Stimulated activated CD4-positive, alpha-beta T cell treated with anti-CD3 and anti-CD28 coated beads, Interleukin-1b, Interleukin-23, amount 100 ng/mL, for 48 hours (primary cell): ENCODE measurements at regions not wholly inside any gene's neighbourhood (a gene's known extent, or its start where the extent isn't known, plus 50 kb on each side); places are given as distances from the start of the nearest gene placed in this dataset.

Source experiments
- DNase-seq: peaks from one replicate; pipeline ENCODE4 v3.0.0-alpha.2; 2020

DNA sequence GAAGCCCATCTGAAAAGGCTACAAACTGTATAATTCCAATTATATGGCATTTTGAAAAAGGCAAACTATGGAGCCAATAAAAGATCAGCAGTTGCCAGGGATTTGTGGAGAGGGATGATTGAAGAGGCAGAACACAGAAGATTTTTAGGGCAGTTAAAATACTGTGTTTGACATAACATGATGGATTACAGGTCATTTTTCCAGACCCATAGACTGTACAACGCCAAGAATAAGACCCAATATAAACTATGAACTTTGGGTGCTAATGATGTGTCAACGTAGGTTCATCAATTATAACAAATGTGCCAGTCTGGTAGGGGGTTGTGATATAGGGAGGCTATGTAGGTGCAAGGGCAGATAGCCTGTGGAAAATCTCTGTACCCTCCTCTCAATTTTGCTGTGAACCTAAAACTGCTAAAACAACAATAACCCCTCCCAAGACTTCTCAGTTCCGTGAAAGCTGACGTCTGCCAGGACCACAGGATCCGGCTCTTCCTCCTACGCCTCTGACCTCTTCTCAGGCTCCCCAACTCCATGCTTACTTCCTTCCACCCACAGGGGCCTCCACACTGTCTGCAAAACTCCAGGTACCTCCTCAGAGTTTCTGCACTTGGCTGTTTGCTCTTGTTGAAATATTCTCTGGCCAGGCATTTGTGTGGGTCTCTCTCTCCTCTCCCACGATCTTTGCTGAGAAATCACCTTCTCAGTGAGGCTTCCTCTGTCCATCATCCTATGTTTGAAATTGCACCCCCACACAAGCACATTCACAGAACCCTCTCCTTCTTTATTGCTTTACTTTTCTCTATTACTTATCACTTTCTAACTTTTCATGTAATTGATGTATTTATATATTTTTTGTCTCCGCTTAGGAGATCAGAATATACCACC, 131.4 kb downstream of the BBS10 start:
- no peak for DNase-seq

DNA sequence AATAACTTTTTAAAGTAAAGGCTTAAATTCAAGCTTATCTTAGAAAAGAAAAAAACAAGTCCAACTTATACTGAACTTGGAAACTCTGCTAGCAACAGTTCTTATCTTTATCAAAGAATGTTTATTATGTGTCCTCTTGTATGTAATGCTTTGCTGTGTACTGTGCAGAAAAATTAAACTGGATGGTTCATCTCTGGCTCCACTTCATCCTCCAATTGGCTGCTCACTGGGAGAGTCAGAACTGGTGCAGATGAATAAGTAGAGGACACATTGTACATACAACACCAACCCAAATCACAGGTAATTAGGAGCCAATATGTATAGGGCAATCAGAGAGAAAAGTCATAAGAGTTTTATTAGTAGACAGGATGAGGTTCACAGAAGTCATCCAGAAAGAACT, 123.6 kb upstream of the NAP1L1 start:
- no peak for DNase-seq

GRCh38 chr12:76206677-76207072, 122.2 kb upstream of the NAP1L1 start:
- DNase-seq = no peak

GRCh38 chr12:76206039-76206676, 121.7 kb upstream of the NAP1L1 start:
- no peak for DNase-seq

GRCh38 chr12:76202621-76203020, 118.1 kb upstream of the NAP1L1 start:
- no peak for DNase-seq

- DNase-seq = no peak
These were observed 117.3 kb upstream of the NAP1L1 start for GRCh38 chr12:76201758-76202157.

DNA sequence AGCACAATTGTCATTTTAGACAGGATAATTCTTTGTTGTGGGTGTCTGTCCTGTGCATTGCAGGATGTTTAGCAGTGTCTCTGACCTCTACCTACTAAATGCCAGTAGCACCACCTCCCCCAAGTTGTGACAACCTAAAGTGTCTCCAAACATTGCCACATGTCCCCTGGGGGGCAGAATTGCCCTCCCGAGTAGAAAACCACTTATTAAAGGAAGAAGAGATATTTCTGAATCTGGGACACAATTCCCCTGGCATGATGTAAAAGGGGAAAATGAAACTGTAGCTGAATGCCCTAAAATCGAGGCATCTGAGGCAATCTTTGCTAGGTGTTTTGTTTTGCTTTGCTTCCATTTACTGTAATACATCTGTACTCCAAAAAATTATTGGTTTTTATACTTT, 116.8 kb upstream of the NAP1L1 start:
- no peak for DNase-seq

GRCh38 chr12:76199808-76200207, 115.3 kb upstream of the NAP1L1 start:
- DNase-seq = no peak

GRCh38 chr12:76198839-76199238, 114.4 kb upstream of the NAP1L1 start:
- no peak for DNase-seq

- DNase-seq = no peak
These were observed 112.8 kb upstream of the NAP1L1 start for GRCh38 chr12:76197283-76197682.

DNA sequence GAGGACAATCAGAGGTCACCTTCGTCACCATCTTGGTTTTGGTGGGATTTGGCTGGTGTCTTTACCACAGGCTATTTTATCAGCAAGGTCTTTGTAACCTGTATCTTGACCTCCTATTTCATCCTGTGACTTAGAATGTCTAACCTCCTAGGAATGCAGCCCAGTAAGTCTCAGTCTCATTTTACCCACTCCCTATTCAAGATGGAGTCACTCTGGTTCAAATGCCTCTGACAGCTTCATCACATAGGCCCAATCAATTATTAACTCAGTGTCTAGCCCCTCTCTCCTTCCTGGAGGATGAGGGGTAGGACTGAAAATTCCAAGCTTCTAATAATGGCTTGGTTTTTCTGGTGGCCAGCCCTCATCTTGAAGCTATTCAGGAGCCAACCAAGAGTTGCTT, 111.4 kb upstream of the NAP1L1 start:
- no peak for DNase-seq

DNA sequence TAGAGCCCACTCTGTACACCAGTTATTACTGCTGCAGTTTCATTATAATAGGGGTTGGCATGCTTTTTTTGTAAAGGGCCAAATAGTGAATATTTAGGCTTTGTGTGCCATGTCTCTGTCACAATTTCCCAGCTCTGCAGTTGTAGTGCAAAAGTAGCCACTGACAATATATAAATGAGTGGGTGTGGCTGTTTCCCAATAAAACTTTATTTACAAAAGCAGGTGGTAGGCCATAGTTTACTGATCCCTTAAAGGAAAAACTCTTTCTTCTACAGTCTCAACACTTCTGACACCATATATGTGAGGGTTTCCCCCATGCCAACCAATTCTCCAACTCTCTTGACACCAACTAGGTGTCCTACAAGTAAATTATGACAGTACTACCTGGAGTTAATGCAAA, 110.2 kb upstream of the NAP1L1 start:
- DNase-seq = no peak

DNA sequence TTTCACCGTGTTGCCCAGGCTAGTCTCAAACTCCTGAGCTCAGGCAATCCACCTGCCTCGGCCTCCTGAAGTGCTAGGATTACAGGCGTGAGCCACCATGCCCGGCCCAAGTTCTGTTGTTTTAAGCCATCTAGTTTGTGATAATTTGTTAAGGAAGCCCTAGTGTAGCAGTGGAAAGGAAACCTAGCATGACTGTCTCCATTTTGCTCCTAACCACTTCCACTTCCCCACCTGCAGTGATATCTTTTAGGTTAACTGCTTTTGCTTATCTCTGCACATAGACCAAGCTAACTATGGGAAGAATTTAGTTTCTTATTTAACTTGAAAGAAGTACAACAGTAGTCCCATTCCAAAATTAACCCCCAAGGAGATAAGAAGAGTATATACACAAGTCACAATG, 109.5 kb upstream of the NAP1L1 start:
- no peak for DNase-seq

GRCh38 chr12:76192416-76192815, 107.9 kb upstream of the NAP1L1 start:
- no peak for DNase-seq

DNA sequence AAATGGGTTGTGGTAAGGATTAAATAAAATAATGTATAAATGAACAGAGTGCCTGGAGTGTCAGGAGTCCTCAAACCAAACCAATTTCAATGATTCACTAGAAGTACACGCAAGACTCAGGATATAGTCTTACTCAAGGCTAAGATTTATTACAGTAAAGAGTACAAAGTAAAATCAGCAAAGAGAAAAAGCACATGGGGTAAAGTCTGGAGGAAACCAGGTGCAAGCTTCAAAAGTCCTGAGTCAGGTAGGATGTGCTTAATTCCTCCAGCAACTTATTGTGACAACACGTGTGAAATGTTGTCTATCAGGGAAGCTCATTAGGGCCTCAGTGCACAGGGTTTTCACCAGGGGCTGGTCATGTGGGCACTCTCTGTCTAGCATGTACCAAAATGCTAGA, 105.8 kb upstream of the NAP1L1 start:
- no peak for DNase-seq

GRCh38 chr12:76189851-76190250, 105.4 kb upstream of the NAP1L1 start:
- no peak for DNase-seq

DNA sequence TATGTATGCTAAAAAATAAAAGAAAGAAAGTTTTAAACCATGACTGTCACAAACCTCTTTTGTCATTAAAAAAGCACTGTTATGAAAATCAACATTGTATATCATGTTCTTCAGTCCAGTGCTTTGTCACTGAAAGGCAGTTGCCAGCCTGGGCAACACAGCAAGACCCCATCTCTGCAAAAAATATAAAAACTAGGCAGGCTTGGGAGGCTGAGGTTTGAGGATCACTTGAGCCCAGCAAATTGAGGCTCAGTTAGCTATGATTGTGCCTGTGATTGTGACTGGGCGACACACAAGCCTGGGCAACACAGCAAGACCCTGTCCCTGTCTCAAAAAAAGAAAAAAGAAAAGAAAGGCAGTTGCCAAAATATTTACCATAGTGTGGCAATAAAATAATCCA, 102.7 kb upstream of the NAP1L1 start:
- DNase-seq = no peak

- DNase-seq = no peak
These were observed 101.8 kb upstream of the NAP1L1 start for GRCh38 chr12:76186131-76186906.

- peak; percentile 68 for DNase-seq
These were observed 99.1 kb upstream of the NAP1L1 start for GRCh38 chr12:76183459-76184186.

- DNase-seq = no peak
These were observed 96.2 kb upstream of the NAP1L1 start for GRCh38 chr12:76180401-76181277.

GRCh38 chr12:76178452-76178851, 94.0 kb upstream of the NAP1L1 start:
- no peak for DNase-seq

DNA sequence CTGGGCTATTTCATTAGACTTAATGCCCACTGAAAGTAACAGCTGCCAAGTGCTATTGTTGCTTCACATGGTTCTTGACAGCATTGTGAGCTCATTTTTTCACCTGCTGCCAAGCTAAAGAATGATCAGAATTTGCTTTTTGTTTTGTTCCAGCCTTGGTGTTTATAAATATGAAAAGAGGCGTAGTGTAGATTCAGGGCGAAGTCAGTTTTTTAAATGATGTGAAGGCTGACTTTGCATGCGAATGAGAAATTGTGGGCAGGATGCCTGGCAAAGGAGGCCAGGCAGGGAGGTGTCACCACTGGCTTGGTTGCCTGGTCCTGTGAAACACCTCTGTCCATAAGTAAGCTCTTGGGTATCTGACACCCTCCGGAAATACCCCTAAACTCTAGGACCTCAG, 93.3 kb upstream of the NAP1L1 start:
- no peak for DNase-seq
